ENCODE measurements at regions not wholly inside any gene's neighbourhood (a gene's known extent, or its start where the extent isn't known, plus 50 kb on each side); places are given as distances from the start of the nearest gene placed in this dataset.
"Not testable (repeated sequence)": the region's sequence is repeated elsewhere in the genome, so short reads cannot be mapped to it uniquely, and the experiment has no call there.

DNA sequence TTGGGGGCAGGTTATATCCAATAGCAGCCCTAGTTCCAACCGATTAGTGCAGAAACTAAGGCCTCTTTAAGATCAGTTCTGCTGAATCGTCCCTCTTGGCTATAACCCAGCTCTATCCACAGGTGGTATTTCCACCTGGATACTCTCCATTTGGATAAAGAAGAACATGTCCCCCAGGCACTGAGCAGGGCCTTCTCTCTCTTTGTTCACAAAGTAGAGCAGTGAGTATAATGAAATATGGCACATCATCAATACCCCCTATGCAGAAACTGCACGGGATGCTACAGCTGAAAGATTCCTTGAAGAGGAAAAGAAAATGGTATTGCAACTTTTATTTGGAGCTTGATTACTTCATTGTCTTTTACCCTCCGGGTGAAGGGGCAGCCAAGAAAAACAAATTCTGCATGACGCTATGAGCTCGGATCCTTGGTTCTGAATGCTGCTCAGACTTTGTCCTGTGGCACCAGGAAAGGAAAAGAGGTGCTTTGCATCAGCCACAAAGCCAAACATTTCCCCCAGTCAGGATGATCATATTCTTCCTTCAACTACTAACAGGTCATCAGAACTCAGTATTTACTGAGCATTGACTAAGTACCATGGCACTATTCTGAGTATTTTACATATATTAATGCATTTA is 399.7 kb downstream of the NPIPA8 start:
- no peak for DNase-seq

DNA sequence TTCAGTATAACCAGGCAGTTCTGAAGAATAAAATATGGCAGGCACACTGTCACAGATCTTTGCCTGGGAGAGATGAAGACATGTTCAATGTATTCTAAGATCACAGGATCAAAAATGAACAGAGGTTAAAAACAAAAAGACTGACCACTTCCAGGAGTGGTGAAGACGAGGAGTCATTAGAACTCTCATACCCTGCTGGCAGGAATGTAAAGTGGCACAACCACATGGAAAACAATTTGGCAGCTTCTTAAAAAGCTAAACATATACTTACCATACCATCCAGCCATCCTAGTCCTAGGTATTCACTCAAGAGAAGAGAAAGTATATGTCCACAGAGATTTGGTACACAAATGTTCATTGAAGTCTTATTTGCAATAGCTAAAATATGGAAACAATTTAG is 406.3 kb downstream of the NPIPA8 start:
- no peak for DNase-seq

DNA sequence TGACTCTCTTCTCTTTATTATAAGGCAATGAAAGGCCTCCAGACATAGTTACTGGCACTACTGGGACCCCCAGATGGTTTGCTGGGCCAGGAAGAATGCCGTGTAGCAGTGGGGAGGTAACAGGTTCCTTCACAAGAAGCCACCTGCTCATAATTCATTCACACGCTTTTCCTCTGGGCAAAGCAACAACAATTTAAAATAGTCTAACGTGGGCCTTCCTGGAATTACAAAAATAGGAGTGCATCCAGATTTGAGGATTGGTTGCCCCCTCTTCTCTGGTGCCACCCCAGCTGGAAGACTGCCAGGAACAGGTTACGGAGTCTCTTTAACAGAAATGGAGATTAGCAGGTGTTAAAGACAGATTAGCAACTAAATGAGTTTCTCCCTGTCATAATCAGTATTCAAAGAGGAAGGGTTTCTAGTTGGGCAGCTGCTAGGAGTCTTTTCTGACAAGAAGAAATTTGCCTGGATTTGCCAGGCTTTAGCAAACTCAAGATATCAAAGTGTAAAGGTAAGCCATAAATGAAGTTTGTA is 409.6 kb downstream of the NPIPA8 start:
- DNase-seq = no peak

DNA sequence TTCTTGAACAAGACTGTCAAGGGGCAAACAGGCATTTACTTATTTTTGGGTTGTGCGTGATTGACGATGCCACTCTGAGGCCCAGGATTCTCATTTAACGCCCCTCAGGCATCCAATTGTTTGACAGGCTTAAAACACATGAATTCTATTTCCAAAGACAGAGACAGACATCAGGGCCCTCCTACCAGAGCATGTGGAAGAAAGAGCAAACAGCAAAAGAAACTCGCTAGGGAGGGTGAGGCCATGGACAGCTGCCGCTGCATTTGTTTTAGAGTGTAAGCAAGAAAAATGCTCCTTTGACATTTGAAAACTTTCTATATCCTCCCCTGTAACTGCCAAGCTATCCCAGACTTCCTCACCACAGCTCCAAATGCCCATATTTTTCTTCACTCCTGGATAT is 410.1 kb downstream of the NPIPA8 start:
- no peak for DNase-seq

DNA sequence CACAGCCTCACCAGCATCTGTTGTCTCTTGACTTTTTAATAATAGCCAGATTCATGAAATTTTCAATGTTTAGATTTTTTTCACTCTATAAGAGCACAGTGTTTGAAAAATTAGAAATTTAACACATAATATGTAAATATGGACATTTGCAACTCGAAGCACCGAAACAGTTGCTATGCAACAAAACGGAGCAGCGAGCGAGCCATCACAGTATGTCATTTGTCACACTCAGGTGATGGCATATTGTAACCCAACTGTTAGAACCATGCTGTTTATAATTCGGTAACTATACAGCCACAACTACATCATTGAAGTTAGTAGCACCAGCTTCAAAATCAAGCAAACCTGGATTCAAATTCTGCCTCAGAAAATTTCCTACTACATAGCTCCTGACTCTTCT is 410.8 kb downstream of the NPIPA8 start:
- no peak for DNase-seq

DNA sequence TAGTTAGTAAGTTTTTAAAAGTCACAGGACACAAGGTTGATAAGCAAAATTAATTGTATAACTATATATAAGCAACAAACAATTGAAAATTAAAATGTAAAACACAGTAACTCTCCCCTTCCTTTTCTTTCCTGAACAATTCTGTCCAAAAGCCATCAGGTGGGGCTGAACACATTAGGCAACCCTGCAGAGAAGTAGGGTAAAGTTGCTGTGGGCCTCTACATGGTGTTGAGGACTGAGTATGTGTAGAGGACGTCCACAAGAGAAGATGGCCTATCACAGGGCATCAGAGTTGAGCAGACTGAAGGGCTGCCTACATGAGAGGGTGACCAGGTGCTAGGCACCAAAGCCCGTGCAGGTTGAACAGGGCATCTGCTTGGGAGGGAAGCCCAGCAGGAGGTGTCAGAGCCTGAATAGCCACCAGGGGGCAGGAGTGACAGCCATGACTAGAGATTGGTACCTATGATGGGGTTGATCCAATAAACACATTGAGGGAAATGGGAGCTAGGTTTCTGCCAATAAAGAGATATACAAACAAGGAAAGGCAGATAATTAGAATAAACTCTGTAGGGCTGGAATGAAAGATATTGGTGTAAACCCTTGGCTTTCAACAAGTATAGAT is 415.1 kb downstream of the NPIPA8 start:
- DNase-seq = peak; percentile 25

DNA sequence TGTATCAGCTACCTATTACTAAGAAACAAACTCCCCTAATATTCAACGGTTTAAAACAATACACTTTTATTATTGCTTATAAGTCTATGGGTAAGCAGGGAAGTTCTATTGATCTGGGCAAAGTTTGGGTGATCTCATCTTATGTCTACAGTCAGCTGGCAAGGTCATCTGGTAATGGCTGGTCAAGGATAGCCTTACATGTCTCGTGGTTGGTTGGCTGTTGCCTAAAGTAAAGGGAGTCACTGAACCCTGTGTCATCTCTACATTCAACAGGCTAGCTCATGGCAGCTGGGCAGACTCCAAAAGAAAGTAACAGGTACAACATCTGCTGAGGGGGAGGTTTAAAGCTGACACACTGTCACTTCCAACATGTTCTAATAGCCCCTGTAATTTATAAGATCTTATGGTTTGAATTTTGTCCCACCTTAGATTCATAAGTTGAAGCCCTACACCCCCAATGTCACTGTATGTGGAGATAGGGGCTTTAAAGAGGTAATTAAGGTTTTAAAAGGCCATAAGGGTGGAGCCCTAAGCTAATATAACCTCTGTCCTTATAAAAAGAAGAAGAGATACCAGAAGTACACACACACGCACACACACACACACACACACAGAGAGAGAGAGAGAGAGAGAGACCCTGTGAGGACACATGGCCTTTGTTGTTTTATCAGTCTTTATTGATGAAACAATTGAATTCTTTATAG is 419.1 kb downstream of the NPIPA8 start:
- DNase-seq = no peak

DNA sequence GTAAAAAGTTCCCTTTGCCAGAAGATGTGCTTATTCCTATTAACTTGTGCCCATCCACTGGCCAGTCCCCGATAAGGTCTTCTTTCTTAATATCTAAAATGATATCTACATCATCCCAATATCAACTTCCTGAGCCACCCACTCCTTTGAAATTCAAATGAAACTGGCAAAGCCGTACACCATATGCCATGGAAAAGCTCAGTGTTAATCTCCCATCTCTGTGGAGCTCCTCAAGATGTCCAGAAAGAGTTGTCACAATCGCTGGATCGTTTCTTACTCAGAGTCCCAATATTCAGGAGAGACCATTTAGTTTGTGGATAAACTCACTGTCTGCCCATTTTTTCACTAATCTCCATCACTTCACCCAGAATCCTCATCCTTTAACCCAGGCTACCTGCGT is 420.7 kb downstream of the NPIPA8 start:
- DNase-seq = no peak

DNA sequence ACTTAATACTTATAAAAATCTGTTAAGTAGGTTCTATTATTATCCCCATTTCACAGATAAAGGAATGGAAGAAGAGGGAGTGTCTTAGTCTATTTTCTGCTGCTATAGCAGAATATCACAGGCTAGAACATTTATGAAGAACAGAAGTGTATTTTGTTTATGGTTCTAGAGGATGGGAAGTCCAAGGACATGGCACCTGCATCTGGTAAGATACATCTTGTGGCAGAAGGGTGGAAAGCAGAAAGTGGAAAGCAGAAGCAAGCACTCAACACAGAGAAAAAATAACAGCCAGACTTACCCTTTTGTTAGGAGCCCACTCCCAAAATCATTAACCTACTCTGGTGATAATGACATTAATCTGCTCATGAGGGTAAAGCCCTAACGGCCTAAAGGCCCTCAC is 422.4 kb downstream of the NPIPA8 start:
- DNase-seq = no peak

DNA sequence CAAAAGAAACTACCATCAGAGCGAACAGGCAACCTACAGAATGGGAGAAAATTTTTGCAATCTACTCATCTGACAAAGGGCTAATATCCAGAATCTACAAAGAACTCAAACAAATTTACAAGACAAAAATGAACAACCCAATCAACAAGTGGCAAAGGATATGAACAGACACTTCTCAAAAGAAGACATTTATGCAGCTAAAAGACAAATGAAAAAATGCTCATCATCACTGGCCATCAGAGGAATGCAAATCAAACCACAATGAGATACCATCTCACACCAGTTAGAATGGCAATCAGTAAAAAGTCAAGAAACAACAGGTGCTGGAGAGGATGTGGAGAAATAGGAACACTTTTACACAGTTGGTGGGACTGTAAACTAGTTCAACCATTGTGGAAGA is 425.0 kb downstream of the NPIPA8 start:
- DNase-seq = not testable (repeated sequence)

DNA sequence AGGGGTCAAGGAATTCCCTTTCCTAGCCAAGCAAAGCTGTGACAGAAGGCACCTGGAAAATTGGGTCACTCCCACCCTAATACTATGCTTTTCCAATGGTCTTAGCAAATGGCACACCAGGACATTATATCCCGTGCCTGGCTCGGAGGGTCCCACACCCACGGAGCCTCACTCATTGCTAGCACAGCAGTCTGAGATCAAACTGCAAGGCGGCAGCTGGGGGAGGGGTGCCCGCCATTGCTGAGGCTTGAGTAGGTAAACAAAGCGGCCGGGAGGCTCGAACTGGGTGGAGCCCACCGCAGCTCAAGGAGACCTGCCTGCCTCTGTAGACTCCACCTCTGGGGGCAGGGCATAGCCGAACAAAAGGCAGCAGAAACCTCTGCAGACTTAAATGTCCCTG is 429.9 kb downstream of the NPIPA8 start:
- DNase-seq = not testable (repeated sequence)

DNA sequence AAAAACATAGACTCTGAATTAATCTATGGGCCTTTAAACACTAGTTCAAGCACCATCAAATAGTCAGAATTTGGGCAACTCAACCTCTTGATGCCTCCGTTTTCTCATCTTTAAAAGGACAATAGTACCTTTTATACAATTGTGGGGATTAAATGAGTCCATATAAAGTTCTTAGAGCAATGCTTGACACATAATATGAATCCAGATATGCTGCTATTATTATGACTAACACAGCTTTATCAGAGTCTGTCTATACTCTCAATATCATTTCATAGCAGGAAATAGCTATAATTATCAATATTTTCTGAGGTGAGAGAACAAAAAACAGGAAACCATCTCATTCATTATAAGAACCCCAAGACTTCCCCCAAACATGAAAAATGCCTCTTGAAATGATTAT is 430.5 kb upstream of the XYLT1 start:
- DNase-seq = no peak

DNA sequence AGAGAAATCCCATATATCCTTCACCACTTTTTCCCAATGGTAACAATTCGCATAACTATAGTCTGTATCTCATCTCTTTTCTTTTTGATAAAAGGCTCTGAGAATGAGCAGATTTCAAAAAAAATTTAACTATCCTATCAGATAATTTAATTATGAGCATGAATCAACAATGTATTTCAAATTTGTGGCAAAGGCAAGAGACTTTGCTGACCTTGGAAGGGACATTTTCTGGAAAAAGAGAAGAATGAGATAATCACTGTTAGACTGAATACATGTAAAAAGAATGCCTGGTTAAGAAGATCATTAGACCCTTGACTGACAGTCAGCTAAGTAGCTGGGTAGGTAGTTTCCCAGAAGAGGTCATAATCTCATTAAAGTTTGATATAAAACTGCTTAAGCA is 428.4 kb upstream of the XYLT1 start:
- no peak for DNase-seq

DNA sequence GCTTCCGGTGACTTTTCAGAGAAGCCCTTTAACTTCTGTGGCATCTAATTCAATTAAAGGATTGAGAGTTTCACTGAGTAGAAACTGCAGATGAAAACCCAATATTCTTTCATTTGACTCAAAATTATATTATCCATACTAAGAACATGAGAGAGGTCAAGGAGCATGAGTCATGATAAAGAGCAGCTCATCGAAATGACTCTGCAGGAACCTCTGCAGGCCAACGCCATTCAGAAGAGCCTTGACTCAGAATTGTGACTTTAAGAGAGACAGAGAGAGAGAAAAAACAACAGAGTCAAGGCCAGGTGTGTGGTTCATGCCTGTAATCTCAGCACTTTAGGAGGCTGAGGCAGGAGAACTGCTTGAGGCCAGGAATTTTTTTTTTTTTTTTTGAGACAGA is 417.2 kb upstream of the XYLT1 start:
- DNase-seq = no peak

DNA sequence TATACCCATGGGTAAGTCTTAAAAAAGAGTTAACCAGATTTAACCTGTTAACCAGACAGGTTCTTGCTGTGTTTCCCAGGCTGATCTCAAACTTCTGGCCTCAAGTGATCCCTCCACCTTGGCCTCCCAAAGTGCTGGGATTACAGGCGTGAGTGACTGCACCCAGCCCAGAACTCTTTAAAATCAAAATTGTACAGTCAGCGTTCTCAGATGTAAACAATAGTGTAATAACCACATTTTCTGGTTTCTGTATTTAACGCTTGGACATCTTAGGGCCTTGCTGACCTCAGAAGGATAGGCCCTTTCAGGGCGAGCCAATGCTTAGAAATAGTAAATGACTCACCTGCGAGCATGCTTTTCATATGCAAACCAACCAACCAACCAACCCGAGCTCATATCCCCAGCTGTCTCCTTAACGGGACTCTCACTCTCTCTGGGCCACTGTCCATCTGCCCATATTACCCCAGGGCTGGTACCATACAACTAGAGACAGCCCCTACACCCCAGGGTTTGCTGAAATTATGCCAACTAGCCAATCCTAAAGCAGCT is 415.0 kb upstream of the XYLT1 start:
- no peak for DNase-seq

DNA sequence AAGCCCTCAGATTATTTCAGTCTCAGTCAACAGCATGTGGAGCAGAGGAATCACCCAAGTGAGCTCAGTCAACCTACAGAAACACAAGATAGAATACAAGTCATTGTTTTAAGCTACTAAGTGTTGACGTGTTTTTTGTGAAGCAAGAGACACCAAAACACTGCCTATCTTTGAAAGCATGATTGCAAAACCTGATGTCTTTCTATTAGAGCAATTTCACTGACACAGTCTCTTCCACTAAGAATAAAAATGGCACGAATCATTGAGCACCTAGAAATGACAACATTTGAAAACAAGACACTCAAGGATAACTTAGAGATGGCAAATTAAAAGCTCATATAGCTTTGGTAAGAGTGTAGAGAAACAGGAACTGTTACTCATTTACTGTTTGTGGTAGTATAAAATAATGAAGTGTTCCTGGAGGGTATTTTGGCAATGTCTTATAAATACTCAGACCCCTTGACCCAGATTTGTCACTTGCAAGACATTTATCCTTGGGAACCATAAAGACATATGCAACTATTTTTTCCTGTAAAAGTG is 407.1 kb upstream of the XYLT1 start:
- DNase-seq = no peak

DNA sequence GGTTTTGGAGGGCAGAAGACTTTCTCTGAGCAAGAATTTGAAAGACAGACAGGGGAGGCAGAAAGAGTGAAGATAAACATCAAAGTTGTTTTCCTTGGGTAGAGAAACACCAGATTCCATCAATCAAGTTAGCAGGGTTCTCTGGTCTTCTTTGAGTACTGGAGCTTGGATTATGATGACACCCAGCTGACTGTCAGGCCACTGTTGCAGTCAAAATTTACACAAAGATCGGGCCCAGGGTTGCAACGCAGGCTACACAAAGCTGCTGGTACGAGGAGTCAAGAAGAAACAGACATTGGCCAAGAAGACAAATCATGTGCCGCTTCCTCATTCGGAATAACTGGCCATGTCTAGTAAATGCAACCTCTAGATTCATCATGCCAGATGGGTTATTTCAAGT is 396.2 kb upstream of the XYLT1 start:
- no peak for DNase-seq

DNA sequence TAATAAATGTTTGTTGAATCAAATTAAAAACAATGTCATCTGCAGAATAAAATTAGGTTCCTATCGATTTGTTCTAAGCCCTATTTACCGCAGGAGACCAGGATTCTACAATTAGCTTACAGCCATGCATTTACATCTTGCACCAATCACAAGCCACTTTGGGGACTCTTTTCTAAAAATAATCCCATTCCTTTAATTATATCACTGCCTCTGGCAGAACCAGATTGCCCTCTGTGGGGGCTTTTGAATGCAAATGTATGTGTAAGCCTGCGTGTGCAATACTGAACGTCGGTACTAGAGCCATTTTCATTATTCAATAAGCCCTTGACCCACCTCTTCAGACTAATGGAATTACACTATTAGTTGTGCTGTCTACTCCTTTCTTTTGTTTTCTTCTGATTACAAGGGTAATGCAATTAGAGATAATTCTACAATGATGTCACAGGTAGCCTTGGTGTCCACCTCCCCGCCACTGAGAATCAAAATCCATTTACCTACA is 391.3 kb upstream of the XYLT1 start:
- DNase-seq = no peak

DNA sequence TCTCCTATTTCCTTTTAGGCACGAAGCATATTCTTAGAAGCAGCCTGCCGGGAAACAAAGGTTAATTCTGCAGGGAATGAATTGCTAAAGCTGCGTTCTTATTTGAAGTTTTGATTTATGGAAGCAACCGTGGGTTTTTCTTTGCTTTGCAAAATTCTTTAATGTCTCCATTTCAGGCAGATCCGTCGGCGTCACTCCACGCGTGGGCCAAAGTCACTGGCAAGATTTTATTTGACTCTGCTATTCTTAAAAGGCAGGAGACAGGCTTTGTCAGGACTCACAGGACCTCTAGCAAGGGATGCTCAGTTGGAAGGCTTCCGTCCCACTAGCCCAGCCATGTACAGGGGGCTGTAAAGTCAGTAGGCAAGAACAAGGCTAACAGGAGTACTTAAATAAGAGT is 387.3 kb upstream of the XYLT1 start:
- no peak for DNase-seq

DNA sequence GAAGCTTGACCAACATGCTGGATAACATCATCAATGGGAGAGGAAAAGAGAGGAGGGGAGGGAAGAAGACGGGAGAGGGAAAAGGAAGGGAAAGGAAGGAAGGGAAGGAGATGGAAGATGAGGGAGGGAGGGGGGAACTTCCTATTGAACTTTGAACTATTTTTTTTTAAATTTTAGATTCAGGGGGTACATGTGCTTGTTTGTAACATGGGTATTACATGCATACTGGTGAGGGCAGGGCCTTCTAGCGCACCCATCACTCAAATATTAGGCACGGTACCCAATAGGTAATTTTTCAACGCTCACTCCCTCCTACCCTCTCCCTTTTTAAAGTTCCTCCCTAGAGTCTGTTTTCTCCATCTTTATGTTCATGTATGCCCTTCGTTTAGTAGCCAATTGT is 383.2 kb upstream of the XYLT1 start:
- DNase-seq = no peak

DNA sequence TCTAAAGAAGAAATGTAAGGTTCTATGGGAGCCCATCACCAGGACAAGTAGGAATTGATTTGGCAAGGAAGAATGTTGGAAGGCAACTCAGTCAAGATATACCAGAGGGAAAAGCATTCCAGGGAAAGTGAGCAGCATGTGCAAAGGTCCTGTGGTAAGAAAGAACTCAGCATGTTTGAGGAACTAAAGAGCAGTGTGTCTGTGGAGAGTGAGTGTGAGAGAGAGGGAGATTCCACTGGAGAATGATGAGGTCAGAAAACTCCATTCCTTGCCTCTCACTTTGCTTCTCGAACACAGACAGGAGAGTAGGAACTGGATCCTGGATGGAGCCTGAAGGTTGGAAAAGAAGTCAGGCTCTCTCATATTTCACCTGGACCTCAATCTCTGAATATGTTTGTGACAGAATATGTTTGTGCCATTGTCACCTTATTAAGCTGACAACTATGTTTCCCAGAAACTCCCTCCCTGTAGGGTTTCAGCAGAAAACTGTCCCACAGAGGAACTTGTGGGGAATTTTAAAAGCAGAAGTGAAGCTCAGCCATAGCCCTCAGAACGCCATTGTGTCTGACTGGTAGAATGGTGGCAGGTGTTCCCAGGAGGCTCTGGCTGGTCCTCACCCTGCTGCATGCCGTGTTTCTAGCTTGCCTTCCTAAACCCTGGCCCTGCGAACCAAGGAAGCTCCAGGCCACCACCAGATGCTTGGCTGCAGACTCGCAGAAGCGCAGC is 382.4 kb upstream of the XYLT1 start:
- DNase-seq = no peak

DNA sequence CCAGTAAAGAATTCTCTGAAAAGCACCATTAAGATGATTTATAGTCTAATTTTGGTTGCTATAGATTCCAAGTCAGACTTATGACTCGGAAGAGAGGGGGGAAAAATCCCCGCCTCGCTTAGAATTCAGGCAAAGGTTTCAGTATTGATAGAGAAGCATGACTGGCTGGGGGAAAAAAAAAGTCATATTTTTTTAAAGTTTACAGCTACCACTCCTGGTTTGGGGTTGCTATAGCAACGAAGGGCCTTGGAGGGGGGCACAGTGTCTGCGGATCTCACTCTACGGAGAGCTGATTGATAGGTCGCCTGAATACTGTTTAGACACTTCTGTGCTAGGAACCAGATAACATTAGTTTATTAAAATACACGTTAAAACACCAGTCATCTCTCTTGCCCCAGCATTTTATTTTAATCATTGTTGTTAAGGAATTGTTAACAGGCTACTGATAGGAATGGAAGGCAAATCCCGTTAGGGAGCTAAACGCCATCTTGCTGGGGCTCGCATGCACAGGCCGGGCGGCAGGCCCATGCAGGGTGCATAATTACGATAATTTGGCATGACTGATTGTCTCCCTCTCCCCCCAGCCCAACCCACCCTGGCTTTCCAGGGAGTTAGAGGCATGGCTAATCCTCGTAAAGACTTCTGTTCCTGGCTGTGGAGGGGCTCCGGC is 380.0 kb upstream of the XYLT1 start:
- no peak for DNase-seq
